Natural killer cell (primary cell): ENCODE measurements at regions not wholly inside any gene's neighbourhood (a gene's known extent, or its start where the extent isn't known, plus 50 kb on each side); places are given as distances from the start of the nearest gene placed in this dataset.

Experiments used
- ATAC-seq, 3 donors: fragments of 150-1000 bp in 2 of 3; fragments of 200-7000 bp in 1 of 3; cut with Tn5 transposase; 1 replicate in 1 of 3; 2 replicates in 2 of 3; pipeline ENCODE4 v1.10.0; 2021; ENCODE audit warnings: mild to moderate bottlenecking in 2 of 3, moderate library complexity in 2 of 3
- DNase-seq, 2 donors: peaks; one replicate each; pipeline versions ENCODE4 v3.0.0 to v3.0.0-alpha.2; 2013 to 2021; ENCODE audit warnings: mixed read lengths in 1 of 2
- H3K27ac ChIP-seq: one replicate; pipeline ENCODE4 v1.5.1; 2013; ENCODE audit warnings: mild to moderate bottlenecking, low read length
- H3K27me3 ChIP-seq: one replicate; pipeline ENCODE4 v1.6.1; 2013; ENCODE audit warnings: low read length; ENCODE audit not compliant: control insufficient read depth, insufficient read depth
- H3K36me3 ChIP-seq: one replicate; pipeline ENCODE4 v1.6.1; 2013; ENCODE audit warnings: low read length; ENCODE audit not compliant: control insufficient read depth, insufficient read depth
- H3K4me1 ChIP-seq: one replicate; pipeline ENCODE4 v1.6.1; 2013; ENCODE audit warnings: low read length; ENCODE audit not compliant: control insufficient read depth, insufficient read depth
- H3K4me3 ChIP-seq: one replicate; pipeline ENCODE4 v1.5.1; 2013; ENCODE audit warnings: low read length
- H3K9me3 ChIP-seq: one replicate; pipeline ENCODE4 v1.6.1; 2013; ENCODE audit warnings: low read length; ENCODE audit not compliant: control insufficient read depth, insufficient read depth
- H3K27ac Mint-ChIP-seq, 2 donors: one replicate each; pipeline ENCODE4 v1.8.0; 2022; ENCODE audit warnings: mild to moderate bottlenecking in 2 of 2, mixed read lengths in 2 of 2, moderate library complexity in 1 of 2
- H3K27me3 Mint-ChIP-seq, 2 donors: one replicate each; pipeline ENCODE4 v1.8.0; 2022; ENCODE audit warnings: low read depth in 2 of 2, mixed read lengths in 2 of 2
- H3K36me3 Mint-ChIP-seq: one replicate; pipeline ENCODE4 v1.8.0; 2022; ENCODE audit warnings: mixed read lengths
- H3K4me1 Mint-ChIP-seq, 2 donors: one replicate each; pipeline ENCODE4 v1.8.0; 2022; ENCODE audit warnings: mixed read lengths in 2 of 2
- H3K4me3 Mint-ChIP-seq: one replicate; pipeline ENCODE4 v1.8.0; 2022; ENCODE audit warnings: mild to moderate bottlenecking, moderate library complexity, mixed read lengths
- H3K9me3 Mint-ChIP-seq, 2 donors: one replicate each; pipeline ENCODE4 v1.8.0; 2022; ENCODE audit warnings: mixed read lengths in 2 of 2
- WGBS: methylation state at CpG from one replicate; pipeline ENCODE4 v1.1.7; 2013; ENCODE audit warnings: missing lambda C conversion rate; ENCODE audit not compliant: insufficient coverage; 5-methylcytosine and 5-hydroxymethylcytosine counted together
- intact Hi-C: fragments of 100-400 bp; cut with micrococcal nuclease; formaldehyde crosslinking; loops from one replicate; pipeline ENCODE4 v1.14.2; 2022
- TF ChIP-seq, protein P1 (sequence below): fragments of 200-600 bp; IDR thresholded peaks from one replicate; pipeline ENCODE4 v1.8.0; 2022; ENCODE audit warnings: antibody characterized with exemption

DNA sequence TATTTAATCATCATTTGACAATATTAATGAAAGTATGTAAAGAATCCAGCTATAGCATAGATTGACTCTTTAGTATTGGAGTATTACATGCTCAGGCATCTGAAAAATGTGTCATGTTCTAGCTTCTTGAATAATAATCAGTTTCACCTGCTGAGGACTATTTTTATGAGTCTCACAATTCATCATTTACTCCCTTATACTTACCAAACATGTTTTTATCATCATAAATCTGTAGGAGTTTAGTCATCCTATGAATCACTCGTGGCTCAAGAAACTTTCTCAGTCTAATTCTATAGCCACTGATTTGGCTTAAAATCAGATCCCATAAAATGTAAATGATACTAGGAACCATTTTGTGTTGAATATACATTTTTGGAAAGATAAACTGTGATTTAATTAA lies 1616.1 kb downstream of the C4orf33 start:
- no peaks in the 10 kb centered on the region for H3K4me1 ChIP-seq
- ATAC-seq (no peak), DNase-seq (no peak)
- H3K27me3 ChIP-seq, result no peaks in the 10 kb centered on the region
- no peak overlapping the region for H3K27ac Mint-ChIP-seq
- no peaks in the 10 kb centered on the region for H3K9me3 ChIP-seq
- peaks cover 9 to 11% of the 10 kb centered on the region in 2 donors for H3K9me3 Mint-ChIP-seq
- no CpG with 5 or more reads among the region's 1 CpG for WGBS
- no peaks in the 10 kb centered on the region for H3K27me3 Mint-ChIP-seq
- H3K4me3 Mint-ChIP-seq, result no peak overlapping the region
- no peaks in the 10 kb centered on the region for H3K4me1 Mint-ChIP-seq
- TF ChIP-seq, protein P1, sequence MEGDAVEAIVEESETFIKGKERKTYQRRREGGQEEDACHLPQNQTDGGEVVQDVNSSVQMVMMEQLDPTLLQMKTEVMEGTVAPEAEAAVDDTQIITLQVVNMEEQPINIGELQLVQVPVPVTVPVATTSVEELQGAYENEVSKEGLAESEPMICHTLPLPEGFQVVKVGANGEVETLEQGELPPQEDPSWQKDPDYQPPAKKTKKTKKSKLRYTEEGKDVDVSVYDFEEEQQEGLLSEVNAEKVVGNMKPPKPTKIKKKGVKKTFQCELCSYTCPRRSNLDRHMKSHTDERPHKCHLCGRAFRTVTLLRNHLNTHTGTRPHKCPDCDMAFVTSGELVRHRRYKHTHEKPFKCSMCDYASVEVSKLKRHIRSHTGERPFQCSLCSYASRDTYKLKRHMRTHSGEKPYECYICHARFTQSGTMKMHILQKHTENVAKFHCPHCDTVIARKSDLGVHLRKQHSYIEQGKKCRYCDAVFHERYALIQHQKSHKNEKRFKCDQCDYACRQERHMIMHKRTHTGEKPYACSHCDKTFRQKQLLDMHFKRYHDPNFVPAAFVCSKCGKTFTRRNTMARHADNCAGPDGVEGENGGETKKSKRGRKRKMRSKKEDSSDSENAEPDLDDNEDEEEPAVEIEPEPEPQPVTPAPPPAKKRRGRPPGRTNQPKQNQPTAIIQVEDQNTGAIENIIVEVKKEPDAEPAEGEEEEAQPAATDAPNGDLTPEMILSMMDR, result no peak
- H3K36me3 ChIP-seq, result no peaks in the 10 kb centered on the region
- intact Hi-C loops, result no loop called here
- H3K4me3 ChIP-seq, result no peak overlapping the region
- H3K36me3 Mint-ChIP-seq, result no peaks in the 10 kb centered on the region
- no peak overlapping the region for H3K27ac ChIP-seq

DNA sequence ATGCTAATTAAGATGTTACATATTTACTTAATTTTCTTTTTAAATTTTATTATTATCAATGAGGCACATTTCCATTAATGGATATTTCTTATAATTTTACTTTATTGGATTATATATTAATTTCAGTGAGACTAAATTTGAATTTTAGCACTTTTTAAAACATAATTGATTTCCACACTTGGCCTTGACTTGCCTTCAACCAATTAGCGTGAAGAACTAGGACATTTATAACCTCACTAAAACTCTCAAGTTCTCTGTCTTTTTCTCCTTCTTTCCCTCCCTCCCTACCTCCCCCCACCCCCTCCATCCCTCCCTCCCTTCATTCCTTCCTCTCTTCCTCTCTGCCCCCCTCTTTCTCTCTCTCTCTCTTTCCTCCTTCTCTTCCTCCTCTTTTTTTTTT lies 1618.1 kb downstream of the C4orf33 start:
- Histone ChIP-seq H3K27ac (no peak overlapping the region), H3K9me3 (peaks cover 2% of the 10 kb centered on the region), H3K4me1 (no peaks in the 10 kb centered on the region), H3K27me3 (no peaks in the 10 kb centered on the region), H3K4me3 (no peak overlapping the region), H3K36me3 (no peaks in the 10 kb centered on the region)
- no peak overlapping the region for H3K27ac Mint-ChIP-seq
- H3K4me1 Mint-ChIP-seq, result no peaks in the 10 kb centered on the region
- ATAC-seq, result no peak
- peaks cover 7 to 8% of the 10 kb centered on the region in 2 donors for H3K9me3 Mint-ChIP-seq
- 95% methylated on average over 1 of the region's 1 CpG for WGBS
- TF ChIP-seq, protein P1, result no peak
- no peaks in the 10 kb centered on the region for H3K36me3 Mint-ChIP-seq
- no peak for DNase-seq
- no peak overlapping the region for H3K4me3 Mint-ChIP-seq
- intact Hi-C loops, result no loop called here
- no peaks in the 10 kb centered on the region for H3K27me3 Mint-ChIP-seq

DNA sequence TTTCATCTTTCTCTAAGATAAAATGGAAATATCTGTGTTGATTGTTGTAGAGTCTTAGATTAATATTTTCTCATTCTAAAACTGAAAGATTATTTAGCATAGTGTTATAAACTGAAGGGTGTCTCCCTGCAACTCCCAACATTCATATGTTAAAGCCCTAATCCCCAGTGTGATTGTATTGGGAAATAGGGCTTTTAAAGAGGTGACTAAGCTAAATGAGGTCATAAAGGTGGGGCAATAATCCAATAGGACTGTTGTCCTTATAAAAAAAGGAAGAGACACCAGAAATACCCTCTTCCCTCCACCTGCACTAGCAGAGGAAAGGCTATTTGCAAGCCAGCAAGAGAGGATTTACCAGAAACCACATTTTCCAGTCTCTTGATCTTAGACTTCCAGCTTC lies 1626.4 kb downstream of the C4orf33 start:
- Histone ChIP-seq H3K9me3 (peaks cover 2% of the 10 kb centered on the region), H3K36me3 (no peaks in the 10 kb centered on the region), H3K27me3 (no peaks in the 10 kb centered on the region), H3K4me1 (no peaks in the 10 kb centered on the region), H3K27ac (no peak overlapping the region), H3K4me3 (no peak overlapping the region)
- no peak overlapping the region for H3K27ac Mint-ChIP-seq
- ATAC-seq (no peak), DNase-seq (no peak)
- H3K9me3 Mint-ChIP-seq, result peaks cover 9 to 13% of the 10 kb centered on the region in 2 donors
- TF ChIP-seq, protein P1, result no peak
- intact Hi-C loops, result no loop called here
- no peaks in the 10 kb centered on the region for H3K36me3 Mint-ChIP-seq
- H3K4me1 Mint-ChIP-seq, result no peaks in the 10 kb centered on the region
- no peaks in the 10 kb centered on the region for H3K27me3 Mint-ChIP-seq
- H3K4me3 Mint-ChIP-seq, result no peak overlapping the region

DNA sequence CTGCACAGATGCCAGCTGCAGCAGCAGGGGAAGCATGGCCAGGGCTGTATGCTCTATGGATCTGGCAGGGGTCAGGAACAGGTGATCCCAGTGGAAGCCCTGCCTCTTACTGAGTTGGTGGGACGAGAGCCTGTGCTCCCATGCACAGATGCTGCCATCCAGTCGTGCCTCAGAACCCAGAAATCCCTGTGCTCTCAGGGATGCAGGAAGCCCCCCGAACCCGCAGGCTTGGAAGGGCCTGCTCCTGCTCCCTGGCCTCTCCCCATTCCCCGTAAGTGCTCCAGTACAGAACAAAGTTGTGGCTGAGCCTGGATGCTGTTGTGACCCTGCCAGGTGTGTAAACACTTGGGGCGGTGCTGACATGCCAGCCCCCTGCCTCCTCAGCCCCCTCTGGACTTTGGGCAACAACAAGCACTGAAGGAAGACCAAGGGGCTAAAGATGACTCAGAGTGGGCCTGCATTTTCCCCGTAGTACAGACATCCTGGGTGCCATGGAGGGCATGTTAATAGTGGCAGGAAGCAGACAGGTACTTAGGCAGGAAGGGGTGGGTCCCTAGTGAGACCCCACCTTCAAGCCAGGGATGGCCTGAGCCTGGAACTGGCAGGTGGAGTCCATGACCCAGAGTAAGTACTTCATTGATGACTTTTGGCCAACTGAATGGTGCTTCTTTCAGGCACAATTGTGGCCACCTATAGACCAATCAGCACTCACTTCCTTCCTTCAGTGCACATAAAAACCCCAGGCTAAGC lies 1640.7 kb downstream of the C4orf33 start:
- intact Hi-C loops, result no loop called here
- H3K36me3 ChIP-seq, result no peaks in the 10 kb centered on the region
- H3K4me1 Mint-ChIP-seq, result no peaks in the 10 kb centered on the region
- no peak for DNase-seq
- TF ChIP-seq, protein P1, result no peak
- H3K27ac ChIP-seq, result no peak overlapping the region
- H3K9me3 ChIP-seq, result peaks cover 10% of the 10 kb centered on the region
- H3K9me3 Mint-ChIP-seq, result peaks cover 9 to 26% of the 10 kb centered on the region in 2 donors
- WGBS, result 77% methylated on average over 7 of the region's 7 CpGs
- H3K27me3 ChIP-seq, result no peaks in the 10 kb centered on the region
- H3K27ac Mint-ChIP-seq, result no peak overlapping the region
- no peak overlapping the region for H3K4me3 ChIP-seq
- no peaks in the 10 kb centered on the region for H3K36me3 Mint-ChIP-seq
- ATAC-seq, result no peak
- no peak overlapping the region for H3K4me3 Mint-ChIP-seq
- H3K27me3 Mint-ChIP-seq, result no peaks in the 10 kb centered on the region
- no peaks in the 10 kb centered on the region for H3K4me1 ChIP-seq
